UCSD-AML1 (cell line): ENCODE measurements at regions not wholly inside any gene's neighbourhood (a gene's known extent, or its start where the extent isn't known, plus 50 kb on each side); places are given as distances from the start of the nearest gene placed in this dataset.

ENCODE experiments used
- DNase-seq: peaks from one replicate; lab custom pipeline; 2025; ENCODE audit not compliant: unreplicated experiment; lab: John Stamatoyannopoulos, UW

- DNase-seq: no peak
These were observed 274.8 kb downstream of the LRFN2 start for GRCh38 chr6:40312213-40313015.

GRCh38 chr6:40308533-40309306 is 278.4 kb downstream of the LRFN2 start:
- DNase-seq: peak; percentile 26

GRCh38 chr6:40307712-40308111 is 279.5 kb downstream of the LRFN2 start:
- DNase-seq: no peak

- no peak for DNase-seq
These were observed 284.2 kb downstream of the LRFN2 start for GRCh38 chr6:40302856-40303454.

- no peak for DNase-seq
These were observed 287.5 kb downstream of the LRFN2 start for GRCh38 chr6:40299681-40300080.

- DNase-seq: no peak
These were observed 289.0 kb downstream of the LRFN2 start for GRCh38 chr6:40298207-40298606.

GRCh38 chr6:40295251-40295950 is 291.8 kb downstream of the LRFN2 start:
- DNase-seq: no peak

- DNase-seq: no peak
These were observed 293.5 kb downstream of the LRFN2 start for GRCh38 chr6:40293460-40294185.

- no peak for DNase-seq
These were observed 294.1 kb downstream of the LRFN2 start for GRCh38 chr6:40293060-40293459.

- DNase-seq: no peak
These were observed 296.3 kb downstream of the LRFN2 start for GRCh38 chr6:40290816-40291215.

- no peak for DNase-seq
These were observed 298.2 kb downstream of the LRFN2 start for GRCh38 chr6:40288919-40289318.

GRCh38 chr6:40287296-40287850 is 299.8 kb downstream of the LRFN2 start:
- DNase-seq: no peak

- no peak for DNase-seq
These were observed 300.4 kb downstream of the LRFN2 start for GRCh38 chr6:40286721-40287120.

- no peak for DNase-seq
These were observed 301.2 kb downstream of the LRFN2 start for GRCh38 chr6:40285996-40286395.

- no peak for DNase-seq
These were observed 301.6 kb downstream of the LRFN2 start for GRCh38 chr6:40285535-40285934.

- no peak for DNase-seq
These were observed 304.2 kb downstream of the LRFN2 start for GRCh38 chr6:40282986-40283385.

- no peak for DNase-seq
These were observed 305.8 kb downstream of the LRFN2 start for GRCh38 chr6:40281402-40281801.

- DNase-seq: no peak
These were observed 306.9 kb downstream of the LRFN2 start for GRCh38 chr6:40280231-40280630.

- no peak for DNase-seq
These were observed 311.0 kb downstream of the LRFN2 start for GRCh38 chr6:40276141-40276540.

GRCh38 chr6:40274058-40274457 is 313.1 kb downstream of the LRFN2 start:
- DNase-seq: no peak
